PC-9 (cell line): ENCODE measurements at regions not wholly inside any gene's neighbourhood (a gene's known extent, or its start where the extent isn't known, plus 50 kb on each side); places are given as distances from the start of the nearest gene placed in this dataset.

Experiments used
- BruUV-seq: library from RNA; stranded (reverse); fragments of 400-500 nt; replicated peaks from 2 replicates; lab custom pipeline; 2021; lab: Mats Ljungman, UMichigan
- CTCF ChIA-PET: fragments of 300-600 bp; sonication (Branson Sonifier 250); formaldehyde crosslinking; loops from one replicate; lab custom pipeline; 2022; ENCODE audit warnings: antibody characterized with exemption; lab: Charles Lee
- POLR2A ChIA-PET: fragments of 300-600 bp; sonication (Branson Sonifier 250); formaldehyde crosslinking; loops from one replicate; lab custom pipeline; 2022; ENCODE audit warnings: antibody characterized with exemption; ENCODE audit not compliant: unreplicated experiment; lab: Charles Lee
- DNase-seq, 2 experiments: peaks; one replicate each; pipeline versions ENCODE4 v3.0.0 to v3.0.0-alpha.2; 2015 to 2022; ENCODE audit warnings: mixed read lengths in 1 of 2
- H2AFZ ChIP-seq: fragments of 200-600 bp; sonication (generic); 2 replicates; pipeline ENCODE4 v1.8.1; 2017; ENCODE audit warnings: antibody characterized with exemption
- H3F3A ChIP-seq: fragments of 200-600 bp; sonication (generic); 2 replicates; pipeline ENCODE4 v1.8.1; 2017; ENCODE audit warnings: antibody characterized with exemption, mild to moderate bottlenecking, low read depth; ENCODE audit not compliant: insufficient read depth
- H3K27ac ChIP-seq: fragments of 200-600 bp; sonication (generic); 2 replicates; pipeline ENCODE4 v1.6.1; 2016; ENCODE audit warnings: mixed run types
- H3K27me3 ChIP-seq: fragments of 200-600 bp; sonication (generic); 2 replicates; pipeline ENCODE4 v1.6.1; 2016; ENCODE audit warnings: low read depth, mixed run types; ENCODE audit not compliant: insufficient read depth
- H3K36me3 ChIP-seq: fragments of 200-600 bp; sonication (generic); 2 replicates; pipeline ENCODE4 v1.6.1; 2016; ENCODE audit warnings: low read depth, mixed run types
- H3K4me1 ChIP-seq: fragments of 200-600 bp; sonication (generic); replicated peaks from 2 replicates; pipeline ENCODE4 v1.6.1; 2016; ENCODE audit warnings: mixed run types; ENCODE audit not compliant: insufficient read depth
- H3K4me2 ChIP-seq: fragments of 200-600 bp; sonication (generic); 2 replicates; pipeline ENCODE4 v1.6.1; 2017; ENCODE audit warnings: mixed run types
- H3K4me3 ChIP-seq: fragments of 200-600 bp; sonication (generic); 2 replicates; pipeline ENCODE4 v1.6.1; 2016; ENCODE audit warnings: mixed run types
- H3K79me2 ChIP-seq: fragments of 200-600 bp; sonication (generic); 2 replicates; pipeline ENCODE4 v1.6.1; 2017; ENCODE audit warnings: low read depth, mixed run types
- H3K9me2 ChIP-seq: fragments of 200-600 bp; sonication (generic); 2 replicates; pipeline ENCODE4 v1.8.1; 2017; ENCODE audit warnings: mild to moderate bottlenecking; ENCODE audit not compliant: insufficient read depth
- H3K9me3 ChIP-seq: fragments of 200-600 bp; sonication (generic); 2 replicates; pipeline ENCODE4 v1.8.1; 2016; ENCODE audit warnings: low read depth; ENCODE audit not compliant: insufficient read depth
- H4K20me1 ChIP-seq: fragments of 200-600 bp; sonication (generic); 2 replicates; pipeline ENCODE4 v1.8.1; 2017; ENCODE audit not compliant: insufficient read depth
- EZH2 ChIP-seq: fragments of 200-600 bp; sonication (generic); IDR thresholded peaks from 2 replicates; pipeline ENCODE4 v1.8.0; 2017; ENCODE audit warnings: antibody characterized with exemption, low read depth
- intact Hi-C: fragments of 100-400 bp; cut with micrococcal nuclease; formaldehyde crosslinking; loops from one replicate; pipeline ENCODE4 v1.10.0; 2022; ENCODE audit not compliant: unreplicated experiment
- TF ChIP-seq, protein P1 (sequence below): fragments of 200-600 bp; sonication (generic); conservative IDR thresholded peaks from 2 replicates; pipeline ENCODE4 v1.6.1; 2017; ENCODE audit warnings: mixed run types, antibody characterized with exemption, mild to moderate bottlenecking, moderate library complexity

DNA sequence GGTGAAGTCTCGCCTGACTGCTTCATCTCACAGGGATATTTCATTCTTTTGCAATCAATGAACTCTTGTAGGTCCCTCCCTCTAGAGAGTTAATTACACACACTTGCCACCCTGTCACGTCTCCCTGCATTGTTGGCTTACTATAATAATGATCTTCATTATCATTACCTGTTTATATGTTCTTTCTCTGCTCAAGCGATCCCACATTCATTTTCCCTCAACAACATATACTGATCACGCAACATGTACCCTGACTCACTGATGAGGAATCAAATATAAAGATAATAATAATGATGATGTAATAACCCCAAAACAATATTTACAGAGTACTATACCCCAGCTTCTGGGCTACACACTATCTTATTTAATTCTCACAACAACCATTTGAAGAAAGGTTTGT, 88.5 kb downstream of the FEM1C start:
- Histone ChIP-seq H3K27ac (no peak overlapping the region), H3K4me1 (peaks cover 47% of the 10 kb centered on the region), H4K20me1 (no peaks in the 10 kb centered on the region), H3K79me2 (no peaks in the 10 kb centered on the region), H3K4me2 (no peak overlapping the region), H3K36me3 (no peaks in the 10 kb centered on the region), H3K9me3 (peaks cover 5% of the 10 kb centered on the region), H3K4me3 (no peak overlapping the region), H3K9me2 (no peaks in the 10 kb centered on the region), H3K27me3 (no peaks in the 10 kb centered on the region), H3F3A (peaks cover 19% of the 10 kb centered on the region), H2AFZ (no peak overlapping the region)
- TF ChIP-seq, protein P1, sequence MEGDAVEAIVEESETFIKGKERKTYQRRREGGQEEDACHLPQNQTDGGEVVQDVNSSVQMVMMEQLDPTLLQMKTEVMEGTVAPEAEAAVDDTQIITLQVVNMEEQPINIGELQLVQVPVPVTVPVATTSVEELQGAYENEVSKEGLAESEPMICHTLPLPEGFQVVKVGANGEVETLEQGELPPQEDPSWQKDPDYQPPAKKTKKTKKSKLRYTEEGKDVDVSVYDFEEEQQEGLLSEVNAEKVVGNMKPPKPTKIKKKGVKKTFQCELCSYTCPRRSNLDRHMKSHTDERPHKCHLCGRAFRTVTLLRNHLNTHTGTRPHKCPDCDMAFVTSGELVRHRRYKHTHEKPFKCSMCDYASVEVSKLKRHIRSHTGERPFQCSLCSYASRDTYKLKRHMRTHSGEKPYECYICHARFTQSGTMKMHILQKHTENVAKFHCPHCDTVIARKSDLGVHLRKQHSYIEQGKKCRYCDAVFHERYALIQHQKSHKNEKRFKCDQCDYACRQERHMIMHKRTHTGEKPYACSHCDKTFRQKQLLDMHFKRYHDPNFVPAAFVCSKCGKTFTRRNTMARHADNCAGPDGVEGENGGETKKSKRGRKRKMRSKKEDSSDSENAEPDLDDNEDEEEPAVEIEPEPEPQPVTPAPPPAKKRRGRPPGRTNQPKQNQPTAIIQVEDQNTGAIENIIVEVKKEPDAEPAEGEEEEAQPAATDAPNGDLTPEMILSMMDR = no peak
- no peak for TF ChIP-seq EZH2
- CTCF ChIA-PET = no interaction called here
- POLR2A ChIA-PET = no interaction called here
- intact Hi-C loops = no loop called here
- BruUV-seq = no TSS peak
- no peak for DNase-seq

- Histone ChIP-seq H3K27me3 (no peaks in the 10 kb centered on the region), H3K79me2 (no peaks in the 10 kb centered on the region), H3K4me3 (no peak overlapping the region), H3K4me1 (peaks cover 40% of the 10 kb centered on the region), H3K4me2 (no peak overlapping the region), H3K27ac (no peak overlapping the region), H3K36me3 (no peaks in the 10 kb centered on the region), H4K20me1 (no peaks in the 10 kb centered on the region), H2AFZ (no peak overlapping the region), H3K9me2 (no peaks in the 10 kb centered on the region), H3F3A (peaks cover 11% of the 10 kb centered on the region), H3K9me3 (no peaks in the 10 kb centered on the region; the same call in none of the 2 replicates)
- ChIA-PET POLR2A (no interaction called here), CTCF (no interaction called here)
- intact Hi-C loops = no loop called here
- BruUV-seq = no TSS peak
- no peak for DNase-seq
- no peak for TF ChIP-seq EZH2
- TF ChIP-seq, protein P1 = no peak
These were observed 89.3 kb downstream of the FEM1C start for GRCh38 chr5:115455301-115455707.

- Histone ChIP-seq H3K9me2 (no peaks in the 10 kb centered on the region), H3K79me2 (no peaks in the 10 kb centered on the region), H3K4me1 (peaks cover 28% of the 10 kb centered on the region), H3K36me3 (no peaks in the 10 kb centered on the region), H3F3A (no peaks in the 10 kb centered on the region), H3K9me3 (no peaks in the 10 kb centered on the region; the same call in 1 of the 2 replicates), H3K27ac (no peak overlapping the region), H3K4me3 (no peak overlapping the region), H2AFZ (no peak overlapping the region), H3K27me3 (no peaks in the 10 kb centered on the region), H4K20me1 (no peaks in the 10 kb centered on the region), H3K4me2 (no peak overlapping the region)
- intact Hi-C loops = no loop called here
- POLR2A ChIA-PET = interaction anchor here (0.6 kb wide), 1 partner anchor 18 kb away, joined by 4 read pairs; no protein-coding TSS in a partner anchor
- no peak for TF ChIP-seq EZH2
- TF ChIP-seq, protein P1 = no peak
- no peak for DNase-seq
- CTCF ChIA-PET = no interaction called here
- BruUV-seq = no TSS peak
These were observed 91.0 kb downstream of the FEM1C start for GRCh38 chr5:115453391-115454095.
